ENCODE measurements at regions not wholly inside any gene's neighbourhood (a gene's known extent, or its start where the extent isn't known, plus 50 kb on each side); places are given as distances from the start of the nearest gene placed in this dataset.

DNA sequence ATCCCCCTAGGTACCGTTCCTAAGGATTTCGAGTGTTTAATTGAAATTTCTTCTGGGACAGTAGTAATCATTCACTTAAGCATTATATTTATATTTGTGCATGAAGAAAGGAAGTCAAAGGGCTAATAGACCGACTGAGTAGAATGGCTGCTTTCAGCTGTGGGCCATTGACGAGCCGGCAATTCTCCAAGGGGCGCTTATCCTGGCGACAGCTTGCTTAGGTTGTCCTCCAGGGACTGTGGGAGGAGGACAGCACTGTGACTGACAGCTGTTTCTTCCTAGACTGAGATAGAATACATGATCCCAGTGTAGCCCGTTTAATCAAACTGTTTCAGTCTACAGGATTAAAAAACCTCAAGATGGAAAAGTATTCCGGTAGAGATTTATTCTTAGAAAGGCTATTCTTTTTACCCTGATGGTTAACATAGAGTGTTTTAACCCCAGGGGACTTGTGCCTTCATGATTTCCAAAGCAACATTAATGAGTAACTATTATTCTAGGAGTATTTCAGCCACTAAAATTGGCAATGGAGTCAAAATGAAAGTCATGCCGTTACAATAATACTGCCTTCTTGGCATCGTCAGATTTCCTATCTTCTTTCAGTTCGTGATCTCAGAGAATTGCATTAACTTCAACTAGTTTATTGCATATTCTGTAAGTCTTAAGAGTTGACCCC is 943.1 kb upstream of the WWC1 start:
- no peak overlapping the region for H3K4me2 ChIP-seq (ENCODE audit: insufficient read depth, low read length)
- no TSS peak for BruUV-seq (replicated peaks)
- CTCF ChIA-PET: no interaction called here

More for the DNA sequence above, 943.1 kb upstream of the WWC1 start:
- FAIRE-seq: no peak
- H3K4me1 ChIP-seq (ENCODE audit: control insufficient read depth, extremely low read depth, insufficient read depth, low read length): no peaks in the 10 kb centered on the region
- H4K20me1 ChIP-seq (replicated peaks; ENCODE audit: control insufficient read depth, extremely low read depth, insufficient read depth, low read length): no peaks in the 10 kb centered on the region
- H3K9me3 ChIP-seq (replicated peaks; ENCODE audit: control insufficient read depth, insufficient read depth, low read length): no peaks in the 10 kb centered on the region
- TF ChIP-seq, protein P1, sequence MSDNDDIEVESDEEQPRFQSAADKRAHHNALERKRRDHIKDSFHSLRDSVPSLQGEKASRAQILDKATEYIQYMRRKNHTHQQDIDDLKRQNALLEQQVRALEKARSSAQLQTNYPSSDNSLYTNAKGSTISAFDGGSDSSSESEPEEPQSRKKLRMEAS (IDR thresholded peaks at IDR 0.05; ENCODE audit: insufficient read depth, insufficient read length): no peak
- TF ChIP-seq POLR2AphosphoS5 (IDR thresholded peaks at IDR 0.05; ENCODE audit: insufficient read depth, low read depth, low read length) (no peak), FOS (IDR thresholded peaks at IDR 0.05; ENCODE audit: borderline replicate concordance, insufficient read depth, low read length) (no peak), JUN (IDR thresholded peaks at IDR 0.05; ENCODE audit: borderline replicate concordance, insufficient read depth, insufficient read length, low read depth) (no peak), POLR2A (IDR thresholded peaks at IDR 0.05; ENCODE audit: low read depth, low read length) (no peak), EZH2 (IDR thresholded peaks at IDR 0.05; ENCODE audit: borderline replicate concordance, low read depth, low read length, severe bottlenecking) (no peak)
- TF ChIP-seq, protein P2, sequence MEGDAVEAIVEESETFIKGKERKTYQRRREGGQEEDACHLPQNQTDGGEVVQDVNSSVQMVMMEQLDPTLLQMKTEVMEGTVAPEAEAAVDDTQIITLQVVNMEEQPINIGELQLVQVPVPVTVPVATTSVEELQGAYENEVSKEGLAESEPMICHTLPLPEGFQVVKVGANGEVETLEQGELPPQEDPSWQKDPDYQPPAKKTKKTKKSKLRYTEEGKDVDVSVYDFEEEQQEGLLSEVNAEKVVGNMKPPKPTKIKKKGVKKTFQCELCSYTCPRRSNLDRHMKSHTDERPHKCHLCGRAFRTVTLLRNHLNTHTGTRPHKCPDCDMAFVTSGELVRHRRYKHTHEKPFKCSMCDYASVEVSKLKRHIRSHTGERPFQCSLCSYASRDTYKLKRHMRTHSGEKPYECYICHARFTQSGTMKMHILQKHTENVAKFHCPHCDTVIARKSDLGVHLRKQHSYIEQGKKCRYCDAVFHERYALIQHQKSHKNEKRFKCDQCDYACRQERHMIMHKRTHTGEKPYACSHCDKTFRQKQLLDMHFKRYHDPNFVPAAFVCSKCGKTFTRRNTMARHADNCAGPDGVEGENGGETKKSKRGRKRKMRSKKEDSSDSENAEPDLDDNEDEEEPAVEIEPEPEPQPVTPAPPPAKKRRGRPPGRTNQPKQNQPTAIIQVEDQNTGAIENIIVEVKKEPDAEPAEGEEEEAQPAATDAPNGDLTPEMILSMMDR (IDR thresholded peaks at IDR 0.05; ENCODE audit: extremely low read depth in 1 of 2, insufficient read depth in 1 of 2, low read depth in 1 of 2, low read length in 2 of 2): no peak
- H2AFZ ChIP-seq (ENCODE audit: low read depth, low read length): no peak overlapping the region
- H3K9ac ChIP-seq (replicated peaks; ENCODE audit: extremely low read depth, insufficient read depth, low read length): no peak overlapping the region
- POLR2A ChIA-PET: no interaction called here
- no peak overlapping the region for H3K27ac ChIP-seq (ENCODE audit: insufficient read depth, low read depth, low read length)
- H3K4me3 ChIP-seq (replicated peaks in 1 of 3; ENCODE audit: insufficient read depth in 1 of 3, low read depth in 1 of 3, low read length in 3 of 3): no peak overlapping the region
- no peaks in the 10 kb centered on the region for H3K36me3 ChIP-seq (ENCODE audit: control insufficient read depth in 2 of 2, extremely low read depth in 1 of 2, insufficient read depth in 2 of 2, low read length in 2 of 2)
- DNase-seq (ENCODE audit: low read depth, low spot score): no peak
- intact Hi-C loops (cut with micrococcal nuclease): no loop called here
- dilution Hi-C loops (cut with MboI; ENCODE audit: extremely low pct_ligation_motif_present, low sequenced_read_pairs): no loop called here
- H3K79me2 ChIP-seq (ENCODE audit: control insufficient read depth, insufficient read depth, low read length): no peaks in the 10 kb centered on the region
- H3K9me1 ChIP-seq (replicated peaks; ENCODE audit: control insufficient read depth, extremely low read depth, insufficient read depth, low read length): no peaks in the 10 kb centered on the region
- H3K27me3 ChIP-seq (ENCODE audit: control insufficient read depth in 2 of 2, insufficient read depth in 2 of 2, low read length in 2 of 2): no peaks in the 10 kb centered on the region

Data from endothelial cell of umbilical vein (primary cell).